H1 (cell line): ENCODE measurements at regions not wholly inside any gene's neighbourhood (a gene's known extent, or its start where the extent isn't known, plus 50 kb on each side); places are given as distances from the start of the nearest gene placed in this dataset.

Source experiments
- CTCF ChIA-PET: fragments of 300-600 bp; sonication (Branson Sonifier 250); formaldehyde crosslinking; loops from one replicate; lab custom pipeline; 2021; ENCODE audit not compliant: partially characterized antibody; lab: Charles Lee
- POLR2A ChIA-PET: fragments of 300-600 bp; sonication (Branson Sonifier 250); formaldehyde crosslinking; loops from one replicate; lab custom pipeline; 2021; ENCODE audit warnings: inconsistent platforms; ENCODE audit not compliant: partially characterized antibody; lab: Charles Lee
- DNase-seq, 2 experiments: peaks; one replicate each; pipeline versions ENCODE4 v3.0.0 to v3.0.0-alpha.2; 2010 to 2022; ENCODE audit warnings: low spot score in 2 of 2, low read depth in 1 of 2, mixed read lengths in 1 of 2
- FAIRE-seq: peaks from 2 replicates; lab custom pipeline; 2011; peaks lifted over from hg19 to GRCh38; lab: Jason Lieb, UNC
- H2AFZ ChIP-seq: 2 replicates; pipeline ENCODE4 v1.8.1; 2012; ENCODE audit warnings: low read length, inconsistent platforms
- H2AK5ac ChIP-seq: 2 replicates; pipeline ENCODE4 v1.6.1; 2013; ENCODE audit warnings: low read depth, low read length
- H2BK120ac ChIP-seq: replicated peaks from 2 replicates; pipeline ENCODE3; 2013; ENCODE audit warnings: low read depth, low read length, inconsistent platforms
- H2BK12ac ChIP-seq: 2 replicates; pipeline ENCODE4 v1.6.1; 2013; ENCODE audit warnings: low read depth, low read length
- H2BK15ac ChIP-seq: 2 replicates; pipeline ENCODE4 v1.6.1; 2013; ENCODE audit warnings: low read length
- H2BK20ac ChIP-seq: 2 replicates; pipeline ENCODE4 v1.6.1; 2013; ENCODE audit warnings: low read length
- H2BK5ac ChIP-seq: 2 replicates; pipeline ENCODE4 v1.6.1; 2013; ENCODE audit warnings: low read depth, low read length
- H3K14ac ChIP-seq: 2 replicates; pipeline ENCODE4 v1.6.1; 2013; ENCODE audit warnings: inconsistent platforms; ENCODE audit not compliant: insufficient read length
- H3K18ac ChIP-seq: 2 replicates; pipeline ENCODE4 v1.6.1; 2013; ENCODE audit warnings: low read length; ENCODE audit errors: extremely low read depth
- H3K23ac ChIP-seq: 2 replicates; pipeline ENCODE4 v1.6.1; 2013; ENCODE audit warnings: inconsistent platforms; ENCODE audit not compliant: insufficient read length
- H3K23me2 ChIP-seq: 2 replicates; pipeline ENCODE4 v1.6.1; 2013; ENCODE audit warnings: low read depth, low read length
- H3K27ac ChIP-seq: 2 replicates; pipeline ENCODE4 v1.6.1; 2011; ENCODE audit warnings: low read depth, low read length, inconsistent platforms
- H3K27me3 ChIP-seq, 4 experiments: replicated peaks in 1 of 4; 1 replicate in 1 of 4; 2 replicates in 3 of 4; pipeline versions ENCODE4 v1.6.1 to v1.8.1; 2011 to 2013; ENCODE audit warnings: low read length in 3 of 4, mild to moderate bottlenecking in 3 of 4, inconsistent platforms in 2 of 4, mixed read lengths in 2 of 4, moderate library complexity in 1 of 4; ENCODE audit not compliant: control insufficient read depth in 3 of 4, insufficient read depth in 3 of 4; ENCODE audit errors: extremely low read depth in 1 of 4
- H3K36me3 ChIP-seq, 4 experiments: 2 replicates each; pipeline versions ENCODE4 v1.6.1 to v1.8.1; 2011 to 2013; ENCODE audit warnings: mild to moderate bottlenecking in 4 of 4, low read length in 3 of 4, moderate library complexity in 2 of 4, control low read depth in 1 of 4, inconsistent platforms in 1 of 4; ENCODE audit not compliant: insufficient read depth in 4 of 4, control insufficient read depth in 2 of 4
- H3K4ac ChIP-seq: replicated peaks from 2 replicates; pipeline ENCODE3; 2013; ENCODE audit warnings: low read length, low read depth, mixed read lengths, inconsistent platforms; ENCODE audit not compliant: insufficient read length
- H3K4me1 ChIP-seq, 4 experiments: replicated peaks in 1 of 4; 1 replicate in 1 of 4; 2 replicates in 3 of 4; pipeline versions ENCODE4 v1.6.1 to v1.8.1; 2011 to 2013; ENCODE audit warnings: low read length in 3 of 4, inconsistent platforms in 2 of 4, mixed read lengths in 1 of 4; ENCODE audit not compliant: insufficient read depth in 4 of 4, control insufficient read depth in 3 of 4
- H3K4me2 ChIP-seq, 2 experiments: 2 replicates each; pipeline versions ENCODE4 v1.6.1 to v1.8.1; 2011 to 2013; ENCODE audit warnings: low read depth in 2 of 2, low read length in 2 of 2, control low read depth in 1 of 2, inconsistent platforms in 1 of 2, mild to moderate bottlenecking in 1 of 2; ENCODE audit not compliant: insufficient read depth in 1 of 2
- H3K4me3 ChIP-seq, 4 experiments: fragments of 200-600, 300-600 bp in 1 of 4; sonication (generic), shearing (Covaris generic), sonication (Bioruptor Twin) in 1 of 4; 2 replicates each; pipeline versions ENCODE4 v1.5.1 to v1.8.1; 2011 to 2016; ENCODE audit warnings: low read length in 4 of 4, low read depth in 3 of 4, control low read depth in 2 of 4, inconsistent platforms in 2 of 4, mild to moderate bottlenecking in 2 of 4, mixed read lengths in 1 of 4, moderate library complexity in 1 of 4; ENCODE audit not compliant: insufficient read depth in 2 of 4; ENCODE audit errors: extremely low read depth in 1 of 4
- H3K56ac ChIP-seq: replicated peaks from 2 replicates; pipeline ENCODE3; 2013; ENCODE audit warnings: low read depth, mild to moderate bottlenecking, mixed read lengths, low read length, inconsistent platforms; ENCODE audit not compliant: insufficient read length
- H3K79me1 ChIP-seq: 2 replicates; pipeline ENCODE4 v1.6.1; 2013; ENCODE audit warnings: low read depth, low read length, control low read depth
- H3K79me2 ChIP-seq, 2 experiments: 2 replicates each; pipeline versions ENCODE4 v1.6.1 to v1.8.1; 2012 to 2013; ENCODE audit warnings: low read length in 2 of 2, mild to moderate bottlenecking in 2 of 2, inconsistent platforms in 1 of 2; ENCODE audit not compliant: insufficient read depth in 2 of 2, control insufficient read depth in 1 of 2
- H3K9ac ChIP-seq, 4 experiments: replicated peaks in 1 of 4; 1 replicate in 1 of 4; 2 replicates in 3 of 4; pipeline versions ENCODE4 v1.6.1 to v1.8.1; 2011 to 2013; ENCODE audit warnings: low read depth in 3 of 4, low read length in 3 of 4, control low read depth in 2 of 4, mild to moderate bottlenecking in 2 of 4, moderate library complexity in 2 of 4, inconsistent platforms in 1 of 4; ENCODE audit errors: extremely low read depth in 1 of 4
- H3K9me3 ChIP-seq, 2 experiments: 2 replicates each; pipeline versions ENCODE4 v1.6.1 to v1.8.1; 2012 to 2013; ENCODE audit warnings: mild to moderate bottlenecking in 2 of 2, moderate library complexity in 2 of 2, control low read depth in 1 of 2, inconsistent platforms in 1 of 2, low read depth in 1 of 2, low read length in 1 of 2, mixed read lengths in 1 of 2; ENCODE audit not compliant: insufficient read depth in 2 of 2
- H4K20me1 ChIP-seq, 2 experiments: replicated peaks in 1 of 2; 2 replicates each; pipeline versions ENCODE3 to v1.8.1; 2011 to 2013; ENCODE audit warnings: inconsistent platforms in 2 of 2, low read length in 2 of 2, mild to moderate bottlenecking in 1 of 2; ENCODE audit not compliant: insufficient read depth in 2 of 2, control insufficient read depth in 1 of 2
- H4K5ac ChIP-seq: 2 replicates; pipeline ENCODE4 v1.6.1; 2013; ENCODE audit warnings: low read length, low read depth, mixed read lengths, inconsistent platforms; ENCODE audit not compliant: insufficient read length
- H4K8ac ChIP-seq: 2 replicates; pipeline ENCODE4 v1.8.0; 2013; ENCODE audit warnings: mild to moderate bottlenecking, moderate library complexity, low read length, inconsistent platforms; ENCODE audit not compliant: insufficient read depth; ENCODE audit errors: extremely low read depth
- H4K91ac ChIP-seq: replicated peaks from 2 replicates; pipeline ENCODE3; 2013; ENCODE audit warnings: low read length, mixed read lengths, inconsistent platforms; ENCODE audit not compliant: insufficient read length
- BRCA1 ChIP-seq: IDR thresholded peaks from 2 replicates; pipeline ENCODE4 v1.6.1; 2012; ENCODE audit warnings: low read depth, low read length, improper control_type of control experiment
- HDAC2 ChIP-seq, 2 experiments: fragments of 300-600 bp in 1 of 2; sonication (generic) in 1 of 2; IDR thresholded peaks; 2 replicates each; pipeline ENCODE4 v1.6.1; 2011 to 2012; ENCODE audit warnings: low read depth in 2 of 2, low read length in 2 of 2, mild to moderate bottlenecking in 2 of 2, moderate library complexity in 2 of 2, borderline replicate concordance in 1 of 2, inconsistent platforms in 1 of 2
- MAFK ChIP-seq: IDR thresholded peaks from 2 replicates; pipeline ENCODE4 v1.6.1; 2012; ENCODE audit warnings: low read depth, mild to moderate bottlenecking, improper control_type of control experiment, low read length
- POLR2A ChIP-seq, 2 experiments: IDR thresholded peaks; 1 replicate in 1 of 2; 2 replicates in 1 of 2; pipeline ENCODE4 v1.6.1; 2011; ENCODE audit warnings: low read depth in 2 of 2, low read length in 2 of 2, mild to moderate bottlenecking in 2 of 2; ENCODE audit errors: control extremely low read depth in 1 of 2
- SIRT6 ChIP-seq: IDR thresholded peaks from one replicate; pipeline ENCODE4 v1.7.1; 2012; ENCODE audit warnings: low read length, inconsistent platforms
- SP1 ChIP-seq: IDR thresholded peaks from 2 replicates; pipeline ENCODE4 v1.6.1; 2011; ENCODE audit warnings: low read depth, low read length
- TAF7 ChIP-seq: optimal IDR thresholded peaks from 2 replicates; pipeline ENCODE3; 2011; ENCODE audit warnings: low read depth, mild to moderate bottlenecking, inconsistent platforms, low read length, moderate library complexity, borderline replicate concordance
- WGBS, 2 experiments: shearing (Covaris generic) in 1 of 2; methylation state at CpG; one replicate each; pipeline versions ENCODE4 v1.1.6 to v1.1.7; 2013 to 2015; ENCODE audit warnings: low lambda C conversion rate in 2 of 2, mixed read lengths in 2 of 2, inconsistent platforms in 1 of 2, low coverage in 1 of 2, missing lambda C conversion rate in 1 of 2; ENCODE audit not compliant: insufficient replicate concordance in 2 of 2, insufficient coverage in 1 of 2, insufficient read length in 1 of 2; ENCODE audit errors: extremely low coverage in 1 of 2, missing lambda C conversion rate in 1 of 2; 5-methylcytosine and 5-hydroxymethylcytosine counted together
- TF ChIP-seq, protein P1 (sequence below): IDR thresholded peaks from 2 replicates; pipeline ENCODE4 v1.6.1; 2012; ENCODE audit warnings: low read length, inconsistent platforms

DNA sequence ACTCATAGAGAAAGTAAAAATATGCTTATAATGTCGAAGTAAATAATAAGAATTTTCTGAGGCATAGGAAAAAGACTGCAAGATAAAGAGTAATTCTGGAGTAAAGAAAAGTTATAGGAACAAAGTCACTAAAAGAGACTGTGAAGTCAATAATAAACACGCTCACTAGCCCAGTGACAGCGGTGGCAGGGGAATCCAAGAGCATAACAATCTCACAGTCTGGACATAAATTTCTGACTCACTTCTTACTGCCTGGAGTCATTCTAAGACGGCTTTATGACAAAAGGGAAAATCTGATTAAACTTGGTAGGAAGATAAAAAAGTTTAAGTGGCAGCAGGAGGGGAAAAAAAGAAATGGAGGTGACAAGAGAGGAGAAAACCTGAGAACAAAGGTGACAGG is 56.4 kb upstream of the GRIP1 start:
- Histone ChIP-seq H3K4me3 (no peak overlapping the region), H3K23me2 (no peaks in the 10 kb centered on the region), H3K4me2 (no peak overlapping the region), H3K18ac (no peak overlapping the region), H4K5ac (no peak overlapping the region), H3K36me3 (no peaks in the 10 kb centered on the region), H4K8ac (no peak overlapping the region), H3K27me3 (no peaks in the 10 kb centered on the region), H2BK12ac (peak overlapping the region; percentile 6; the same call in 1 of the 2 replicates), H3K79me1 (no peaks in the 10 kb centered on the region), H3K4me1 (peaks cover 0 to 8% (median 1%) of the 10 kb centered on the region in 4 experiments; a peak in 3 of 7 replicates), H2AFZ (no peak overlapping the region), H2BK15ac (no peak overlapping the region), H3K56ac (no peak overlapping the region), H3K9me3 (no peaks in the 10 kb centered on the region), H2BK5ac (no peak overlapping the region), H3K4ac (no peak overlapping the region), H4K20me1 (no peaks in the 10 kb centered on the region), H3K23ac (no peak overlapping the region), H3K9ac (no peak overlapping the region), H3K27ac (no peak overlapping the region), H2BK120ac (no peak overlapping the region), H4K91ac (no peak overlapping the region), H3K14ac (no peak overlapping the region), H3K79me2 (no peaks in the 10 kb centered on the region), H2BK20ac (no peak overlapping the region), H2AK5ac (no peak overlapping the region)
- POLR2A ChIA-PET = no interaction called here
- no peak for FAIRE-seq
- no peak for TF ChIP-seq MAFK
- TF ChIP-seq TAF7 = no peak
- no peak for TF ChIP-seq HDAC2 (IDR thresholded peaks at IDR 0.05; ENCODE audit: borderline replicate concordance in 1 of 2, low read depth in 2 of 2, low read length in 2 of 2)
- no peak for TF ChIP-seq SIRT6
- TF ChIP-seq SP1 = no peak
- no peak for TF ChIP-seq POLR2A (IDR thresholded peaks at IDR 0.05; ENCODE audit: control extremely low read depth in 1 of 2, low read depth in 2 of 2, low read length in 2 of 2)
- TF ChIP-seq, protein P1, sequence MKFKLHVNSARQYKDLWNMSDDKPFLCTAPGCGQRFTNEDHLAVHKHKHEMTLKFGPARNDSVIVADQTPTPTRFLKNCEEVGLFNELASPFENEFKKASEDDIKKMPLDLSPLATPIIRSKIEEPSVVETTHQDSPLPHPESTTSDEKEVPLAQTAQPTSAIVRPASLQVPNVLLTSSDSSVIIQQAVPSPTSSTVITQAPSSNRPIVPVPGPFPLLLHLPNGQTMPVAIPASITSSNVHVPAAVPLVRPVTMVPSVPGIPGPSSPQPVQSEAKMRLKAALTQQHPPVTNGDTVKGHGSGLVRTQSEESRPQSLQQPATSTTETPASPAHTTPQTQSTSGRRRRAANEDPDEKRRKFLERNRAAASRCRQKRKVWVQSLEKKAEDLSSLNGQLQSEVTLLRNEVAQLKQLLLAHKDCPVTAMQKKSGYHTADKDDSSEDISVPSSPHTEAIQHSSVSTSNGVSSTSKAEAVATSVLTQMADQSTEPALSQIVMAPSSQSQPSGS = no peak
- TF ChIP-seq BRCA1 = no peak
- DNase-seq = no peak
- whole genome bisulfite sequencing, 2 experiments = 88% methylated on average over 4 of the region's 4 CpGs; no CpG with 5 or more reads in 1 of the 2 experiments
- CTCF ChIA-PET = interaction anchor here (1.0 kb wide), 1 partner anchor 9 kb away, joined by 5 read pairs; no protein-coding TSS in a partner anchor
